Medulla oblongata (tissue), 1 donor: ENCODE measurements at regions not wholly inside any gene's neighbourhood (a gene's known extent, or its start where the extent isn't known, plus 50 kb on each side); places are given as distances from the start of the nearest gene placed in this dataset.
"Not testable (repeated sequence)": the region's sequence is repeated elsewhere in the genome, so short reads cannot be mapped to it uniquely, and the experiment has no call there.

ENCODE experiments used
- DNase-seq: peaks from one replicate; pipeline ENCODE4 v3.0.0-alpha.2; 2015; ENCODE audit errors: extremely low spot score

DNA sequence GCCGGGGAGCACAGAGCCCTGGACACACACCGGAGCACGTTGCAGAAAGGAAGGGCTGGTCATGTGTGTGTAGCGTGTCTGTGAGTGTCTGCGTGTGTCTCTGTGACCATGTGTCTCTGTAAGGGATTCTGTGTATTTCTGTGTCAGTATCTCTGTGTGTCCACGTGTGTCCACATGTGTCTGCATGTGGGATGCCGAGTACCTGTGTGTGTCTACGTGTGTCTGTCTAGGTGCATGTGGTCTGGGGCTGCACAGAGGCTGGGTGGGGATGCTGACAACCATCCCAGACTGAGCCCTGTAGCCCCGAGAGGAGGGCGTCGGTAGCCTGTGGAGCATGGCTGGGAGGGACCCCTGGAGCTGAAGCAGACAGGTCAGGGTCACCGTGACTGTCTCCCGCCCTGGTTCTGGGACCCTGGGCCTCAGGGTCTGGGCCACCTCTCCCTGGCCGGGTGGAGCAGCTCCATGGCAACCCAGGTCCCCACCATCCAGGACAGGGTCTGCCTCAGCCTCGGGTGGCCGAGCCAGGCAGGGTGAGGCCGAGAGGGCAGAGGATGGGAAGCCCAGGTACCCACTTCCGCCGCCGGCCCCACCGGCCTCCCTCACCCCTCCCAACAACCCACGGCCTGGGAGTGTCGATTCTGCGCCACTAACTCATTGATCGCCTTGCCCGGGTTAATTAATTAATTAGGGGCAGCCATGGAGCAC lies 122.7 kb downstream of the FAM53A start:
- no peak for DNase-seq

GRCh38 chr4:1559896-1560650 lies 124.0 kb downstream of the FAM53A start:
- no peak for DNase-seq

DNA sequence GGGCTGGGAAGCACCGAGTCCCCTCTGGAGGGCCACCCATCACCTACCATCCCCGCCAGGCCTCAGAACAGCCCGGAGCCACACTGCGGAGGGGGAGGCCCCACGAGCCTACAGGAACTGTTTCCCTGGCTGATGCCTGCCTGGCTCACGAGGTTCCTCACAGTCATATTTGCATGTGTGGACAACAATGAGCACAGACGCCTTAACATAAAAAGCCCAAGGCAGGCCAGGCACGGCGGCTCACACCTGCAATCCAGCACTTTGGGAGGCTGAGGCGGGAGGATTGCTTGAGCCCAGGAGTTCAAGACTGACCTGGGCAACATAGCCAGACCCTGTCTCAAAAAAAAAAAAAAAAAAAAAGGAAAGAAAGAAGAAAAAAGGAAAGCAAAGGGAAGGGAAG lies 125.9 kb downstream of the FAM53A start:
- DNase-seq, result no peak

DNA sequence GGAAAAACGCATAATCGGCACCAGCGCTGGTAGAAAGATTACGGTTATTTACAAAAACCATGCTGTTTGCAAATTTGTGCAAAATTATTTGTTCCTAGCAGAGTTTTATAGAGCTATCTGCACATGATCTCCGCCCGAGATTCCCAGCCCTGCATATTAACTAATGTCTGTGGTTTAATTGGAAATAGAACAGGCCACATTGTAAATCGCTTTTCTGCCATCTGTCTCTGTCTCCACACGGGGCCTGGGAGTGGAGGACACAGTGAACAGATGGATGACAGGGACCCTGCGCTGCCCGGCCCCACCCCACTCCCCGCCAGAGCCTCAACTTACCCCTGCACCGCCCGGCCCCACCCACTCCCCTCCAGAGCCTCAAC lies 126.9 kb downstream of the FAM53A start:
- DNase-seq, result no peak

DNA sequence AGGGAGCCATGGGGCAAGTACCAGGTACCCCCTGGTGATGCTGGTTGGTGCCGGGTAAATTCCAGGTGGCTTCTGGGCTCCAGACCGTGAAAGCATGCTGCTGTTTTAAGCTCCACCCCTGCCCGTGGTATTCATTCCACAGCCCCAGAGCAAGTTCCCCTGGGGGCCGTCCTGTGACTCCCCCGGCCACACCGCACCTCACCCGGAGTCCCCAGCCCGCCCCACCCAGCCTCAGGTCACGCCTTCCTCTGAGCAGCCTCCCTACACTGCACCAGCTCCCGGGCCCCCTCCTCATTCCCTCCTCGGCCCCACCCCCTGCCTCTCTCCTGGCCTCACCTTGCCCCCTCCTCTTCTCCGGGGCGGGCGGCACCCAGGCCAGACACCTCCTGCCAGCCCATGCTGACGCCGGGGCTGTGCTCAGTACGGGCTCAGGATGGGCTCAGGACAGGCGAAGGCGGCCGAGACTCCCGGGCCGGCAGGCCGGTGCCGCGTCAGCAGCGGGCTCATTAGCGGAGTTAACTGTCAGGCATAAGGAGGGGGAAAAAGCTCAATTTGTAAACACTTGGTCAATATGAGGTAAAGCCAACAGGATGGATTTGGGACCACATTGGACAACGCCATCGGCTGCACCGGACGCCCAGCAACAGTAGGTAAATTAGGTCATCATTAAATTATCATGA lies 127.4 kb downstream of the FAM53A start:
- DNase-seq, result no peak

GRCh38 chr4:1554876-1555265 lies 129.2 kb downstream of the FAM53A start:
- DNase-seq, result no peak

DNA sequence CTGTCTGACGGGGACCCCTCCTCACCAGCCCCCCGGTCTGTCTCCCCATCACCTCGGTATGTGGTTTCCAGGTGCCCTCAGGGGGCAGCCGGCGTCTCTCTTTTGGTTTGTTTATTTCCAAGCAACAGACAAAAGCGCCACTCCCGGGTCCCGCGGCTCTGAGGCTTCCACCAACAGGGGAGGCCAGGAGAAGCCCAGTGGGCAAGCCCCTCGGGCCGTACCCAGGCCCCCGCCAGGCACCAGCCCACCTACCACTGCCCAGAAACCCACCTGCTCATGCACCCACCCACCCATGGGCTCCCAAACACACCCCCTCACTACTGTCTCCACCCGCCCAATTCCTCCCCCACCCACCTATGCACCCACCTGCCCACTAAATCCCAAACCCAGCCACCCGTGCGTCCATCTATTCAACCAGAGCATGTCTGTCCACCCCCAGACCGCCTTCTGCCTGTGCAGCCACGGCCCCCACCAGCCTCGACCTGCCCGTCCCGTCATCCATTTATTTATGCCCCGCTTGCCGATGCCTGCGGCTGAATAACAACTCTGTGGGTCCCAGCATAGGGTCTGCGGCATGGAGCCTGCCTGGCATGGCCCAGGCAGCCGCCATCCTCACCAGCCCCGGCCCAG lies 129.8 kb downstream of the FAM53A start:
- DNase-seq, result no peak

DNA sequence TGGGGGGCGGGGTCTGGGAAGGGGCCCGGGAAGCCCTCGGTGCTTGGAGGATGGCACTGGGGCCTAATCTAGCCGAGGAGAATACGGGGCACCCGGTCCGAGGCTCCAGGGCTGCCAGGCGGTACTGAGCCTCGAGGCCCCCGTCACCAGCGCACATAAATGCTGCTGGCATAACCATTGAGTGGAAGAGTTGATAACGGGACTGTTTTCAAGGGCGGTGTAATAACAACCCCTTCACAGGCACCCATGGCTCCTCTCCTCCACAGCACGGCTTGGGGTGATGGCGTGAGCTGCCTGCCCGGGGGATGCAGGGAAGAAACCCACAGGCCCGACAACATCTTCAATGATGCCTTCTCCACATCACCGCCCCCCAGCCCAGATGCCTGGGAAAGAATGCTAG lies 130.7 kb downstream of the FAM53A start:
- DNase-seq, result no peak

- no peak for DNase-seq
Measured at GRCh38 chr4:1552451-1552850, 131.7 kb downstream of the FAM53A start.

GRCh38 chr4:1551211-1551610 lies 132.9 kb downstream of the FAM53A start:
- DNase-seq, result no peak

DNA sequence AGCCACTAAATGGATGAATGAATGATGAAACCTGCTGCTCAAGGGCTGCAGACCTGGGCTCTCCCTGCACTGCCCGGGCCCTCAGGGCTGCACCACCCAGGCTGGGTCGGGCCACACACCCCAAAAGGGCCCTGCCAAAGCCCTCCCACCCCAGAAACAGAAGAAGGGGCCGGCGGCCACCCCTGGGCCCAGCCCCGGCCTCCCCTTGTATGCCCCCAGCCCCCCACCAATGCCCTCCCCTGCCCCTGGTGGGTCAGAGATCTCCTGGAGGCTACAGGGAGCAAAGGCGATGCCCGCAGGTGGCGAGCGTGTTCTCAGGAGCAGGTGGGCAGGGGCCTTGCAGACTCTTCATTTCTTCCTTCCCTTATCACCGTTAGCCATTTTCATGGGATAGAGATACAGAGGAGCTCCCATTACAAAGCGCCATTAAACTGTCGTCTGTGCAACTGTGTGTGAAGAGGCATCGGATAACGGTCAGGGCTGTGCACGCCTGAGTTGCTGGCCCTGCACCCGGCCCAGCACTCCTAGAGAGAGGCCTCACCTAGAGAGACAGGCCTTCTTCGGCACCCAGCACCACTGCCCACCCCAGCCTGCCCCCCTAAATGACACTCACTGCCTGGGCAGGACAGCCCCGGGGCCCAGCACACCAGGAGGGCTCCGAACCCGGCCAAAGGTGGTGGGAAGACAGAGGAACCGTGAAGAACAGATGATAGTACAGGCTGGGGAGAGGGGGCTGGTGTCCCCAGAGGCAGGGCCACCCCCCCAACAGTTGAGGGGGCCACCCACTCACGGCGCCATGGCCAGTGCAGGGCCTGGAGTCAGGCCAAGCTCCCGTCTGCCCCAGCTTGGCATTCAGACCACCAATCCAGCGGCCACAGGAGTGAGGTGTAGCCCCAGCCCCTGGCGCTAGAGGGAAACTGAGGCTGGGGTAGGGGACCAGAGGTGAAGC lies 133.7 kb downstream of the FAM53A start:
- no peak for DNase-seq

DNA sequence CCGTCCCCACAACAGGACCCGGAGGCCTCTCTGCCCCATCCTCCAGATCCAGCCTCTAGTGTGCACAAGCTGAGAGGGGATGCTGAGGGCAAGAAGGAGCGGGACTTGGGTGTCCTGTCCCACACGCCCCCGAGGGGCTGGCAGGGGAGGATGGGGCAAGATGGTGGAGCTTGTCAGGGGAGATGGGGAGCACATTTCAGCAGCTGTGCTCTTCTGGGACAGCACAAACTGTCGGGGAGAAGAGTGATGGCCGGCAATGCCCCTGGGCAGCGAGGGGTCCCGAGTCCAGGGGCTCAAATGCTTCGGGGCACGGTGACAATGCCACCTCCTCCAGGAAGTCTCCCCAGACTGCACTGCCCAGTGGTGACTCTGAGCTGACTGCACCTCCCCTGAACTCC lies 134.5 kb downstream of the FAM53A start:
- no peak for DNase-seq

- peak; percentile 11 for DNase-seq
Measured at GRCh38 chr4:1548827-1549637, 135.1 kb downstream of the FAM53A start.

DNA sequence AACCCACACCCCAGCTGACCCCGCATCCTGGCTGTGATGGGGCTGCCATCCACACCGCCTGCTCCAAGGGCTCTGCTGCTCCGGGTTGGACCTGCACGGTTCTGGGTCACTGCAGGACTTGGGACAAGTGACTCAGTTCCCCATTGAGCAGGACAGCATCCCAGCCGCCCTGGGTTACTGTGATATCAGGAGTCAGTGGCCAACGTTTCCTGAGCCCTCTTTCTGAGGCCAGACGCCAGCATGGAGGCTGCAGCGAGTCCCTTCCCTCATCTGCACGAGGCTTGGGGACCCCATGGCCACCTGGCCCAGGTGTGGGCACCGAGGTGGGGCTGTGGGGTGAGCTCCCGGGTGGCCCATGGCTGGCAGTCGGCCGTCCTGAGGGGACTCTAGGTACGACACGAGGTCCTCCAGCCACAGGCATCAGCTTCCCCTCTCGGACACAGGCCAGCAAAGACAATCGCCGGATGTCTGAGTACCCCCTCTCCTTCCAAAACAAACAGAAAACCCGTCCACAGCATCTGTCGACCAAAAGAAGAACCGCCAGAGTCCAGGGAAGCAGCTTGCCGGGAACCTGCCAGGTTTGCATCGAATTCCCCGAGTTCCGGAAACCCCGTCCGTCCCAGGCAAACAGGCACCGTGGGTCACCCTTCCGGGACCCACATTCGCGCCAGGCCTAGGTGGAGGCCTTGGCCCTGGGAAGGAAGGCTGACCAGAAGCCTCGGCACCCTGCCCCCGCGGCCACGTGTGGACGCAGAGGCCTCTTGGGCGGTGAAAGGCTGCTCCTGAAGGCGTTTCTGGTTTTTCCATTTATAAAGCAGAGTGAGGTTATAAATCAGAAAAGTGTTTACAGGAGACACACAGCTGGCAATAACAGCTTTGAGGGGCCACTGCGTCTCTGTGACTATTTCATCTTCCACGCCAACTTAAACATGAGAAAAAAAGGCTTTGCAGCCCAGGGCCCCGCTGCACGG lies 136.0 kb downstream of the FAM53A start:
- no peak for DNase-seq

GRCh38 chr4:1547131-1547855 lies 136.8 kb downstream of the FAM53A start:
- DNase-seq, result no peak

GRCh38 chr4:1544861-1545281 lies 138.6 kb upstream of the NKX1-1 start:
- no peak for DNase-seq

DNA sequence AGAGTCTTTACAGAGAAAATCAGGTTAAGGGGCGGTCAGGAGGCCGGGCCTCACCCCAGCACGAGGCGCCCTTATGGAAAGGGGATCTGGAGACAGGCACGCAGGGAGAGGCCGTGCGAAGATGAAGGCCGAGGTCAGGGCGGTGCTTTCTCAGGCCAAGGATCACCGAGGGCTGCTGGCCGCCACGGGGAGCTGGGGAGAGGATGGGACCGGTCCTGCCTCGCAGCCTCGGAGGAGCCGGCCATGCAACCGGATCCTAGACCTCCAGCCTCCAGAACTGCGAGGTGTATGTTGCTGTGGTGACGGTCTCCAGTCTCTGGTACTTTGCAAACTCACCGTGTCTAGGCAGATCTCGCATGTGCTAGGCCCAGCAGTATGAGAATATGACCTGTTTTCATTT lies 138.2 kb upstream of the NKX1-1 start:
- DNase-seq, result not testable (repeated sequence)

DNA sequence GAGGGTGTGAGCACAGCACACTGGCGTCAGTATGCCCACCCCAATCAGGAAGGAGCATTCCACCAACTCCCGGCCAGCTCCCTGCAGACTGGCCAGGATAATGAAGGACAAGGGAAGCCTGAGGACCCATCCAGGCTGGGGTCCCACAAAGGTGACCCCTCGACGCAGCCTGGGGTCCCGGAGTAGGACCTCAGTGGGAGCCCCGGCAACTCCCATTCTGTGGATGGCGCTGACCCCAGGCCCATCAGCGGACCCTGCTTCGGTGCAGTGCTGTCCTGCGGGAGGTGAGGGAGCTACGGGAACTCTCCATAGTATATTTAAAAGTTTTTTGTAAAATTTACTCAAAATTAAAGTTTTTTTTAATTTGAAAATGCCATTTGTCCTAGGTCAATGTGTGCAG lies 137.7 kb upstream of the NKX1-1 start:
- DNase-seq, result no peak

DNA sequence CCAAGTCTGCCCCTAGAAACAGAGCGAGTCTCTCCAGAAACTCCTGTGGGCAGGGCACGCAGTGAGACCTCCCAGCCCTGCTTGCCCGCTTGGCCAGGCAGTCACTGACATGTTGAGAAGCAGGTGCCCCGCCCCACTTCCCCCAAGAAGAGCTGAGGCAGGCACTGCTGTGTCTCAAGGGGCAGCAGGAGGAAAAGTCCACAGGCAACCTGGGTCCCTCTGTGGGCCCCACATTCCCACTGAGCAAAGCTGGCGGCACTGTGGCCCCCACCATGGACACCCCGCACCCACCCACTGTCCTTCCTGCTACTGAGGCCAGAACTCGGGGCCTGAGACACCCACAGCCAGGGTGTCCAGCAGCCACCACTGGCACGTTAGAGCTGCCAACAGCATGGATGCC lies 137.3 kb upstream of the NKX1-1 start:
- DNase-seq, result no peak
